Thymus (tissue), 11 donors: ENCODE measurements at regions not wholly inside any gene's neighbourhood (a gene's known extent, or its start where the extent isn't known, plus 50 kb on each side); places are given as distances from the start of the nearest gene placed in this dataset.

ENCODE experiments used
- DNase-seq, 9 donors: peaks; one replicate each; pipeline ENCODE4 v3.0.0-alpha.2; 2013; ENCODE audit warnings: low spot score in 9 of 9, low read depth in 6 of 9, missing footprints in 1 of 9
- H3K27ac ChIP-seq, 2 donors: one replicate each; pipeline ENCODE4 v1.5.1; 2013; ENCODE audit warnings: control low read depth in 1 of 2, low read depth in 1 of 2, low read length in 1 of 2, mild to moderate bottlenecking in 1 of 2, moderate library complexity in 1 of 2
- H3K27me3 ChIP-seq, 2 donors: one replicate each; pipeline ENCODE4 v1.5.1; 2013; ENCODE audit warnings: low read length in 1 of 2; ENCODE audit not compliant: control insufficient read depth in 2 of 2, insufficient read depth in 1 of 2
- H3K36me3 ChIP-seq, 2 donors: one replicate each; pipeline ENCODE4 v1.5.1; 2013; ENCODE audit warnings: low read length in 1 of 2, mild to moderate bottlenecking in 1 of 2, moderate library complexity in 1 of 2; ENCODE audit not compliant: control insufficient read depth in 2 of 2, insufficient read depth in 2 of 2
- H3K4me1 ChIP-seq, 2 donors: one replicate each; pipeline ENCODE4 v1.5.1; 2013; ENCODE audit warnings: low read length in 2 of 2; ENCODE audit not compliant: control insufficient read depth in 2 of 2, insufficient read depth in 2 of 2
- H3K4me3 ChIP-seq, 2 donors: one replicate each; pipeline ENCODE4 v1.5.1; 2013; ENCODE audit warnings: low read length in 2 of 2, control low read depth in 1 of 2, mild to moderate bottlenecking in 1 of 2
- H3K9me3 ChIP-seq, 2 donors: one replicate each; pipeline ENCODE4 v1.5.1; 2013; ENCODE audit warnings: low read length in 1 of 2, mild to moderate bottlenecking in 1 of 2; ENCODE audit not compliant: control insufficient read depth in 2 of 2, insufficient read depth in 1 of 2
- WGBS: extraction: QIAGEN DNeasy Blood & Tissue Kit; methylation state at CpG from one replicate; pipeline ENCODE4 v1.1.7; 2013; 5-methylcytosine and 5-hydroxymethylcytosine counted together
- donor health status: healthy.

- no peak overlapping the region for H3K4me3 ChIP-seq
- WGBS = 96% methylated on average over 9 of the region's 9 CpGs
- H3K36me3 ChIP-seq = no peaks in the 10 kb centered on the region
- DNase-seq = no peak
- no peak overlapping the region for H3K27ac ChIP-seq
- no peaks in the 10 kb centered on the region for H3K27me3 ChIP-seq
- H3K4me1 ChIP-seq = no peaks in the 10 kb centered on the region
- H3K9me3 ChIP-seq = no peaks in the 10 kb centered on the region
Measured at GRCh38 chr1:200275816-200276453, 133.9 kb downstream of the ZNF281 start.

- no peak overlapping the region for H3K4me3 ChIP-seq
Measured at GRCh38 chr1:200275415-200275814, 134.4 kb downstream of the ZNF281 start.

GRCh38 chr1:200274116-200274515, 135.7 kb downstream of the ZNF281 start:
- Histone ChIP-seq H3K27ac (no peak overlapping the region), H3K36me3 (no peaks in the 10 kb centered on the region), H3K4me3 (no peak overlapping the region), H3K9me3 (no peaks in the 10 kb centered on the region), H3K4me1 (no peaks in the 10 kb centered on the region), H3K27me3 (no peaks in the 10 kb centered on the region)
- no peak for DNase-seq
- WGBS = 86% methylated on average over 4 of the region's 4 CpGs

More at GRCh38 chr1:200275415-200275814, 134.4 kb downstream of the ZNF281 start:
- H3K4me1 ChIP-seq = no peaks in the 10 kb centered on the region
- no peaks in the 10 kb centered on the region for H3K27me3 ChIP-seq
- no peak for DNase-seq
- WGBS = 95% methylated on average over 4 of the region's 4 CpGs
- H3K9me3 ChIP-seq = no peaks in the 10 kb centered on the region
- H3K27ac ChIP-seq = no peak overlapping the region
- H3K36me3 ChIP-seq = no peaks in the 10 kb centered on the region

GRCh38 chr1:200272481-200273068, 137.3 kb downstream of the ZNF281 start:
- no peak overlapping the region for H3K4me3 ChIP-seq
- no peaks in the 10 kb centered on the region for H3K9me3 ChIP-seq
- H3K27ac ChIP-seq = no peak overlapping the region
- H3K27me3 ChIP-seq = no peaks in the 10 kb centered on the region
- WGBS = 97% methylated on average over 4 of the region's 4 CpGs
- no peak for DNase-seq
- H3K4me1 ChIP-seq = no peaks in the 10 kb centered on the region
- no peaks in the 10 kb centered on the region for H3K36me3 ChIP-seq

- Histone ChIP-seq H3K27me3 (no peaks in the 10 kb centered on the region), H3K36me3 (no peaks in the 10 kb centered on the region), H3K4me3 (no peak overlapping the region), H3K27ac (no peak overlapping the region), H3K9me3 (no peaks in the 10 kb centered on the region), H3K4me1 (no peaks in the 10 kb centered on the region)
- WGBS = 100% methylated on average over 1 of the region's 1 CpG
- DNase-seq = no peak
Measured at GRCh38 chr1:200269256-200269655, 140.6 kb downstream of the ZNF281 start.

GRCh38 chr1:200267937-200268336, 141.9 kb downstream of the ZNF281 start:
- 96% methylated on average over 1 of the region's 1 CpG for WGBS
- Histone ChIP-seq H3K4me3 (no peak overlapping the region), H3K27ac (no peak overlapping the region), H3K36me3 (no peaks in the 10 kb centered on the region), H3K9me3 (no peaks in the 10 kb centered on the region), H3K27me3 (no peaks in the 10 kb centered on the region), H3K4me1 (no peaks in the 10 kb centered on the region)
- no peak for DNase-seq

- WGBS = 98% methylated on average over 4 of the region's 4 CpGs
- no peaks in the 10 kb centered on the region for H3K9me3 ChIP-seq
- no peak overlapping the region for H3K4me3 ChIP-seq
- no peaks in the 10 kb centered on the region for H3K27me3 ChIP-seq
- no peak for DNase-seq
- no peaks in the 10 kb centered on the region for H3K36me3 ChIP-seq
- no peaks in the 10 kb centered on the region for H3K4me1 ChIP-seq
- H3K27ac ChIP-seq = no peak overlapping the region
Measured at GRCh38 chr1:200267458-200267857, 142.4 kb downstream of the ZNF281 start.

- DNase-seq = no peak
- no peaks in the 10 kb centered on the region for H3K27me3 ChIP-seq
- no peaks in the 10 kb centered on the region for H3K4me1 ChIP-seq
Measured at GRCh38 chr1:200266871-200267270, 143.0 kb downstream of the ZNF281 start.

GRCh38 chr1:200265881-200266280, 144.0 kb downstream of the ZNF281 start:
- H3K27me3 ChIP-seq = no peaks in the 10 kb centered on the region
- H3K27ac ChIP-seq = no peak overlapping the region
- no peak overlapping the region for H3K4me3 ChIP-seq
- WGBS = 92% methylated on average over 5 of the region's 5 CpGs
- no peaks in the 10 kb centered on the region for H3K9me3 ChIP-seq
- no peak for DNase-seq
- no peaks in the 10 kb centered on the region for H3K36me3 ChIP-seq
- no peaks in the 10 kb centered on the region for H3K4me1 ChIP-seq

More at GRCh38 chr1:200266871-200267270, 143.0 kb downstream of the ZNF281 start:
- no peak overlapping the region for H3K4me3 ChIP-seq
- 97% methylated on average over 3 of the region's 3 CpGs for WGBS
- no peaks in the 10 kb centered on the region for H3K9me3 ChIP-seq
- no peaks in the 10 kb centered on the region for H3K36me3 ChIP-seq
- H3K27ac ChIP-seq = no peak overlapping the region
